Ammon's horn (tissue), 1 donor: ENCODE measurements at regions not wholly inside any gene's neighbourhood (a gene's known extent, or its start where the extent isn't known, plus 50 kb on each side); places are given as distances from the start of the nearest gene placed in this dataset.
"Not testable (repeated sequence)": the region's sequence is repeated elsewhere in the genome, so short reads cannot be mapped to it uniquely, and the experiment has no call there.

Source experiments
- DNase-seq: peaks from one replicate; pipeline ENCODE4 v3.0.0-alpha.2; 2016; ENCODE audit warnings: low spot score

- not testable (repeated sequence) for DNase-seq
Measured at GRCh38 chr10:45250694-45251075, 64.7 kb downstream of the OR13A1 start.
